Lower leg skin (tissue), 4 donors: ENCODE measurements at regions not wholly inside any gene's neighbourhood (a gene's known extent, or its start where the extent isn't known, plus 50 kb on each side); places are given as distances from the start of the nearest gene placed in this dataset.

Experiments
- DNase-seq, 2 donors: peaks; one replicate each; pipeline ENCODE4 v3.0.0-alpha.2; 2019; ENCODE audit warnings: low spot score in 2 of 2
- H3K4me3 ChIP-seq: fragments of 200-600 bp; sonication (generic); 2 replicates; pipeline ENCODE4 v1.5.1; 2017; ENCODE audit warnings: mild to moderate bottlenecking, low read depth; ENCODE audit not compliant: poor library complexity, severe bottlenecking
- CTCF ChIP-seq, 3 donors: fragments of 450-650 bp; IDR thresholded peaks; one replicate each; pipeline ENCODE4 v1.5.1; 2016; ENCODE audit warnings: antibody characterized with exemption in 3 of 3, mild to moderate bottlenecking in 3 of 3, moderate library complexity in 2 of 3
- POLR2A ChIP-seq, 2 donors: fragments of 450-650 bp; IDR thresholded peaks; one replicate each; pipeline ENCODE4 v1.6.1; 2016 to 2017; ENCODE audit warnings: antibody characterized with exemption in 2 of 2, mild to moderate bottlenecking in 1 of 2, moderate library complexity in 1 of 2
- WGBS, 2 donors: methylation state at CpG; one replicate each; pipeline ENCODE4 v1.1.5; 2018; 5-methylcytosine and 5-hydroxymethylcytosine counted together
- intact Hi-C: fragments of 100-400 bp; cut with DNase I; formaldehyde crosslinking; loops from one replicate; pipeline ENCODE4 v1.15.0; 2023; ENCODE audit warnings: low total_unique reads

GRCh38 chr10:7090529-7090928 lies 320.3 kb downstream of the SFMBT2 start:
- intact Hi-C loops: no loop called here
- 54 to 55% methylated on average over 5 of the region's 5 CpGs for WGBS, 2 donors
- DNase-seq: no peak
- TF ChIP-seq CTCF (IDR thresholded peaks at IDR 0.05): no peak
- TF ChIP-seq POLR2A (IDR thresholded peaks at IDR 0.05): no peak
- no peak overlapping the region for H3K4me3 ChIP-seq

GRCh38 chr10:7085913-7086589 lies 324.8 kb downstream of the SFMBT2 start:
- TF ChIP-seq POLR2A (IDR thresholded peaks at IDR 0.05) (no peak), CTCF (IDR thresholded peaks at IDR 0.05) (no peak)
- 74 to 79% methylated on average over 14 of the region's 14 CpGs for WGBS, 2 donors
- H3K4me3 ChIP-seq: no peak overlapping the region
- DNase-seq: no peak
- intact Hi-C loops: no loop called here

GRCh38 chr10:7085147-7085912 lies 325.5 kb downstream of the SFMBT2 start:
- H3K4me3 ChIP-seq: no peak overlapping the region
- DNase-seq: no peak
- intact Hi-C loops: no loop called here
- 65 to 68% methylated on average over 10 of the region's 10 CpGs for whole genome bisulfite sequencing, 2 donors
- TF ChIP-seq CTCF (IDR thresholded peaks at IDR 0.05) (no peak), POLR2A (IDR thresholded peaks at IDR 0.05) (no peak)

GRCh38 chr10:7084280-7085005 lies 326.4 kb downstream of the SFMBT2 start:
- 70 to 76% methylated on average over 9 of the region's 9 CpGs for WGBS, 2 donors
- intact Hi-C loops: no loop called here
- H3K4me3 ChIP-seq: no peak overlapping the region
- DNase-seq: no peak
- no peak for TF ChIP-seq POLR2A (IDR thresholded peaks at IDR 0.05)
- TF ChIP-seq CTCF (IDR thresholded peaks at IDR 0.05): no peak

- WGBS, 2 donors: 45 to 53% methylated on average over 4 of the region's 4 CpGs
- TF ChIP-seq CTCF (IDR thresholded peaks at IDR 0.05): no peak
- TF ChIP-seq POLR2A (IDR thresholded peaks at IDR 0.05): no peak
- no peak for DNase-seq
- intact Hi-C loops: no loop called here
- no peak overlapping the region for H3K4me3 ChIP-seq
These were observed 327.9 kb downstream of the SFMBT2 start for GRCh38 chr10:7082967-7083366.
